H9 (cell line): ENCODE measurements at regions not wholly inside any gene's neighbourhood (a gene's known extent, or its start where the extent isn't known, plus 50 kb on each side); places are given as distances from the start of the nearest gene placed in this dataset.

Source experiments
- DNase-seq: peaks from one replicate; pipeline ENCODE4 v3.0.0-alpha.2; 2017
- H2AFZ ChIP-seq: one replicate; pipeline ENCODE4 v1.6.1; 2013; ENCODE audit warnings: mild to moderate bottlenecking, low read length, control low read depth, moderate library complexity
- H2AK5ac ChIP-seq: 2 replicates; pipeline ENCODE4 v1.6.1; 2013; ENCODE audit warnings: low read length, control low read depth, mixed read lengths; ENCODE audit not compliant: insufficient read length
- H2BK120ac ChIP-seq: one replicate; pipeline ENCODE4 v1.6.1; 2013; ENCODE audit warnings: low read depth, mild to moderate bottlenecking, low read length, control low read depth, inconsistent platforms; ENCODE audit not compliant: poor library complexity, severe bottlenecking
- H2BK12ac ChIP-seq: 2 replicates; pipeline ENCODE4 v1.6.1; 2013; ENCODE audit warnings: low read length, control low read depth, mixed read lengths, low read depth; ENCODE audit not compliant: insufficient read length
- H2BK15ac ChIP-seq: 2 replicates; pipeline ENCODE4 v1.6.1; 2013; ENCODE audit warnings: low read depth, low read length, control low read depth
- H2BK20ac ChIP-seq: one replicate; pipeline ENCODE4 v1.6.1; 2013; ENCODE audit warnings: low read depth, mild to moderate bottlenecking, low read length, control low read depth, inconsistent platforms; ENCODE audit not compliant: poor library complexity, severe bottlenecking
- H2BK5ac ChIP-seq: 2 replicates; pipeline ENCODE4 v1.6.1; 2013; ENCODE audit warnings: low read length, control low read depth, mixed read lengths; ENCODE audit not compliant: insufficient read length
- H3K14ac ChIP-seq: 2 replicates; pipeline ENCODE4 v1.6.1; 2013; ENCODE audit warnings: low read length, control low read depth; ENCODE audit not compliant: insufficient read depth
- H3K18ac ChIP-seq: 2 replicates; pipeline ENCODE4 v1.6.1; 2013; ENCODE audit warnings: low read depth, mild to moderate bottlenecking, mixed read lengths, low read length, control low read depth; ENCODE audit not compliant: insufficient read length
- H3K23ac ChIP-seq: 2 replicates; pipeline ENCODE4 v1.6.1; 2013; ENCODE audit warnings: low read length, control low read depth, mixed read lengths, low read depth; ENCODE audit not compliant: insufficient read length
- H3K23me2 ChIP-seq: 2 replicates; pipeline ENCODE4 v1.6.1; 2013; ENCODE audit warnings: low read depth, mild to moderate bottlenecking, mixed read lengths, low read length, control low read depth; ENCODE audit not compliant: insufficient read length, poor library complexity, severe bottlenecking
- H3K27ac ChIP-seq: 2 replicates; pipeline ENCODE4 v1.5.1; 2013; ENCODE audit warnings: low read length, control low read depth, mixed read lengths, low read depth; ENCODE audit not compliant: insufficient read length
- H3K27me3 ChIP-seq: 2 replicates; pipeline ENCODE4 v1.6.1; 2013; ENCODE audit warnings: low read length, control low read depth, inconsistent platforms; ENCODE audit not compliant: insufficient read depth
- H3K4ac ChIP-seq: 2 replicates; pipeline ENCODE4 v1.6.1; 2013; ENCODE audit warnings: low read depth, mild to moderate bottlenecking, control low read depth, inconsistent platforms, low read length, moderate library complexity
- H3K4me1 ChIP-seq: 2 replicates; pipeline ENCODE4 v1.6.1; 2013; ENCODE audit warnings: low read length, control low read depth, inconsistent platforms; ENCODE audit not compliant: insufficient read depth
- H3K4me2 ChIP-seq: 2 replicates; pipeline ENCODE4 v1.6.1; 2013; ENCODE audit warnings: low read length, control low read depth, mixed read lengths; ENCODE audit not compliant: insufficient read length, insufficient read depth
- H3K56ac ChIP-seq: 2 replicates; pipeline ENCODE4 v1.6.1; 2013; ENCODE audit warnings: low read depth, mild to moderate bottlenecking, mixed read lengths, low read length, control low read depth; ENCODE audit not compliant: insufficient read length
- H3K79me1 ChIP-seq: 2 replicates; pipeline ENCODE4 v1.6.1; 2013; ENCODE audit warnings: low read depth, mild to moderate bottlenecking, moderate library complexity, low read length, control low read depth, inconsistent platforms; ENCODE audit not compliant: insufficient read depth, poor library complexity, severe bottlenecking
- H3K79me2 ChIP-seq: 2 replicates; pipeline ENCODE4 v1.6.1; 2013; ENCODE audit warnings: low read length, control low read depth, inconsistent platforms; ENCODE audit not compliant: insufficient read depth
- H3K9ac ChIP-seq: 2 replicates; pipeline ENCODE4 v1.6.1; 2013; ENCODE audit warnings: low read length, control low read depth, mixed read lengths; ENCODE audit not compliant: insufficient read length; ENCODE audit errors: extremely low read depth
- H3K9me3 ChIP-seq: one replicate; pipeline ENCODE4 v1.6.1; 2013; ENCODE audit warnings: low read depth, low read length, inconsistent platforms; ENCODE audit not compliant: control insufficient read depth
- H3T11ph ChIP-seq: one replicate; pipeline ENCODE4 v1.6.1; 2013; ENCODE audit warnings: mild to moderate bottlenecking, low read length, control low read depth, inconsistent platforms
- H4K20me1 ChIP-seq: one replicate; pipeline ENCODE4 v1.6.1; 2013; ENCODE audit not compliant: control insufficient read depth, insufficient read length, insufficient read depth
- H4K5ac ChIP-seq: 2 replicates; pipeline ENCODE4 v1.6.1; 2013; ENCODE audit warnings: low read depth, mild to moderate bottlenecking, mixed read lengths, low read length, control low read depth; ENCODE audit not compliant: insufficient read length
- H4K8ac ChIP-seq: replicated peaks from 2 replicates; pipeline ENCODE4 v1.6.1; 2013; ENCODE audit warnings: low read length, control low read depth, mixed read lengths, low read depth; ENCODE audit not compliant: insufficient read length
- H4K91ac ChIP-seq: 2 replicates; pipeline ENCODE4 v1.6.1; 2013; ENCODE audit warnings: low read depth, mild to moderate bottlenecking, moderate library complexity, mixed read lengths, low read length, control low read depth; ENCODE audit not compliant: insufficient read length
- H3K27ac Mint-ChIP-seq, 3 experiments: 2 replicates in 2 of 3; 3 replicates in 1 of 3; pipeline ENCODE4 v1.8.0; 2020 to 2021; ENCODE audit warnings: mixed read lengths in 3 of 3, mild to moderate bottlenecking in 1 of 3, moderate library complexity in 1 of 3
- H3K27me3 Mint-ChIP-seq: 2 replicates; pipeline ENCODE4 v1.8.0; 2021; ENCODE audit warnings: low read depth, mild to moderate bottlenecking, moderate library complexity, mixed read lengths
- H3K36me3 Mint-ChIP-seq, 3 experiments: 2 replicates in 2 of 3; 3 replicates in 1 of 3; pipeline ENCODE4 v1.8.0; 2020 to 2021; ENCODE audit warnings: low read depth in 3 of 3, mixed read lengths in 3 of 3; ENCODE audit not compliant: insufficient read depth in 1 of 3
- H3K4me1 Mint-ChIP-seq, 2 experiments: 2 replicates each; pipeline ENCODE4 v1.8.0; 2020; ENCODE audit warnings: mixed read lengths in 2 of 2
- H3K4me3 Mint-ChIP-seq, 2 experiments: 2 replicates in 1 of 2; 3 replicates in 1 of 2; pipeline ENCODE4 v1.8.0; 2020 to 2021; ENCODE audit warnings: mild to moderate bottlenecking in 2 of 2, mixed read lengths in 2 of 2, moderate library complexity in 1 of 2
- H3K9me3 Mint-ChIP-seq, 2 experiments: 2 replicates in 1 of 2; 3 replicates in 1 of 2; pipeline ENCODE4 v1.8.0; 2020; ENCODE audit warnings: mild to moderate bottlenecking in 2 of 2, mixed read lengths in 2 of 2, moderate library complexity in 1 of 2
- WGBS: extraction: QIAGEN DNeasy Blood & Tissue Kit; methylation state at CpG from one replicate; pipeline ENCODE4 v1.1.7; 2013; ENCODE audit warnings: missing lambda C conversion rate, low lambda C conversion rate, mixed read lengths; ENCODE audit not compliant: insufficient read length; ENCODE audit errors: extremely low coverage; 5-methylcytosine and 5-hydroxymethylcytosine counted together
- TF ChIP-seq, protein P1 (sequence below): fragments of 200-600 bp; sonication (generic); conservative IDR thresholded peaks from 3 replicates; pipeline ENCODE4 v1.8.0; 2021; ENCODE audit warnings: antibody characterized with exemption, mild to moderate bottlenecking

DNA sequence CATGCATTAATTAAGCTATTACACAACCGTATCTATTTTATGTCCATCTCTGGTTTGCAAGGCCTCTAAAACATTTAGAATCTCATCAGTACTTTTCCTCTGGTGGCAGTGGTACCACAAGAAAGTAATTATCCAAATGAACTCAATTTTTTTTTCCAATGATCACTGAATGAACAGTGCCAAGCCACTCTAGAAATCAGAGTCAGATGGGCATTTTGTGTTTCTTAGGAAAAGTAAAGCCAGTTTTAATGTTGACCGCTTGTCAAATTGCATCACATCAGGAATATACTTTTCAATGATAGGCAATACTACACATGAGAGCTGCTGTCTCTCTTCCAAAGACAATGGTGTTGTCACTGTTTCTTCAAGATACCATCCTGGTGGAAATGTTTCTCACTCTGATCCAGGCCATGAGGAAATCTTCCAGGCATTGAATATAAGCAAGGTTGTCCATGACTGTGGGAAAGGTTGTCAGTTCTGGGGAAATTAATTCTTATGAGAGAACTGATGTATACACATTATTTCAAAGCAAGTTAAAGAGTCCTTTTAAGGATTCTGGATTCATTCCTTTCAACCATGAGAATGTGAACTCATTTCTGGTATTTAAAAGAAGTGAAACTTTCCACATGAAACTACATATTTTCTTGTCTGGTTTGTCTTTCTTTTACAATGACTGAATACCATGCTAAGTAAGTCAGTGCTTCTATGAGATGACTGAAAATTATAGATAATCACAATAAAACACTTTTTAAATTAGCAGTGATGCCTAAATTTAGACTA is 108.8 kb upstream of the TCF21 start:
- Histone ChIP-seq H3K18ac (no peak overlapping the region), H2BK5ac (no peak overlapping the region), H4K5ac (no peak overlapping the region), H3K9ac (no peak overlapping the region), H4K8ac (no peak overlapping the region), H3K23me2 (no peaks in the 10 kb centered on the region), H2BK20ac (no peak overlapping the region), H2AFZ (no peak overlapping the region), H3K9me3 (no peaks in the 10 kb centered on the region), H3T11ph (no peak overlapping the region), H3K4me2 (no peak overlapping the region), H2BK15ac (no peak overlapping the region), H3K56ac (no peak overlapping the region), H2AK5ac (no peak overlapping the region), H3K79me1 (no peaks in the 10 kb centered on the region), H3K14ac (no peak overlapping the region), H3K4ac (no peak overlapping the region), H2BK12ac (no peak overlapping the region), H3K4me1 (no peaks in the 10 kb centered on the region), H4K20me1 (no peaks in the 10 kb centered on the region), H3K27ac (no peak overlapping the region), H3K79me2 (no peaks in the 10 kb centered on the region), H3K27me3 (no peaks in the 10 kb centered on the region), H2BK120ac (no peak overlapping the region), H4K91ac (no peak overlapping the region), H3K23ac (no peak overlapping the region)
- Mint-ChIP-seq H3K4me3 (no peak overlapping the region), H3K27me3 (no peaks in the 10 kb centered on the region), H3K4me1 (no peaks in the 10 kb centered on the region), H3K36me3 (no peaks in the 10 kb centered on the region), H3K9me3 (no peaks in the 10 kb centered on the region; a peak in 1 of 5 replicates), H3K27ac (no peak overlapping the region)
- TF ChIP-seq, protein P1, sequence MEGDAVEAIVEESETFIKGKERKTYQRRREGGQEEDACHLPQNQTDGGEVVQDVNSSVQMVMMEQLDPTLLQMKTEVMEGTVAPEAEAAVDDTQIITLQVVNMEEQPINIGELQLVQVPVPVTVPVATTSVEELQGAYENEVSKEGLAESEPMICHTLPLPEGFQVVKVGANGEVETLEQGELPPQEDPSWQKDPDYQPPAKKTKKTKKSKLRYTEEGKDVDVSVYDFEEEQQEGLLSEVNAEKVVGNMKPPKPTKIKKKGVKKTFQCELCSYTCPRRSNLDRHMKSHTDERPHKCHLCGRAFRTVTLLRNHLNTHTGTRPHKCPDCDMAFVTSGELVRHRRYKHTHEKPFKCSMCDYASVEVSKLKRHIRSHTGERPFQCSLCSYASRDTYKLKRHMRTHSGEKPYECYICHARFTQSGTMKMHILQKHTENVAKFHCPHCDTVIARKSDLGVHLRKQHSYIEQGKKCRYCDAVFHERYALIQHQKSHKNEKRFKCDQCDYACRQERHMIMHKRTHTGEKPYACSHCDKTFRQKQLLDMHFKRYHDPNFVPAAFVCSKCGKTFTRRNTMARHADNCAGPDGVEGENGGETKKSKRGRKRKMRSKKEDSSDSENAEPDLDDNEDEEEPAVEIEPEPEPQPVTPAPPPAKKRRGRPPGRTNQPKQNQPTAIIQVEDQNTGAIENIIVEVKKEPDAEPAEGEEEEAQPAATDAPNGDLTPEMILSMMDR = no peak
- no peak for DNase-seq
- no CpG with 5 or more reads among the region's 2 CpGs for WGBS
